Parathyroid adenoma (tissue), 2 donors: ENCODE measurements at regions not wholly inside any gene's neighbourhood (a gene's known extent, or its start where the extent isn't known, plus 50 kb on each side); places are given as distances from the start of the nearest gene placed in this dataset.

Source experiments
- H2AFZ ChIP-seq: fragments of 300-600 bp; sonication (generic); one replicate; pipeline ENCODE4 v1.7.0; 2017; ENCODE audit warnings: antibody characterized with exemption, mild to moderate bottlenecking
- H3K27ac ChIP-seq: fragments of 300-600 bp; sonication (generic); one replicate; pipeline ENCODE4 v1.7.0; 2017
- H3K27me3 ChIP-seq: fragments of 300-600 bp; sonication (generic); one replicate; pipeline ENCODE4 v1.7.0; 2017; ENCODE audit warnings: low read length; ENCODE audit not compliant: control insufficient read depth, insufficient read depth
- H3K36me3 ChIP-seq: fragments of 300-600 bp; sonication (generic); one replicate; pipeline ENCODE4 v1.7.0; 2017; ENCODE audit warnings: low read length; ENCODE audit not compliant: control insufficient read depth, insufficient read depth
- H3K4me1 ChIP-seq: fragments of 300-600 bp; sonication (generic); one replicate; pipeline ENCODE4 v1.7.0; 2017; ENCODE audit warnings: control low read depth
- H3K4me2 ChIP-seq: fragments of 300-600 bp; sonication (generic); one replicate; pipeline ENCODE4 v1.7.0; 2017; ENCODE audit warnings: low read length
- H3K4me3 ChIP-seq: fragments of 300-600 bp; sonication (generic); one replicate; pipeline ENCODE4 v1.7.0; 2017; ENCODE audit warnings: low read depth, low read length
- H3K79me2 ChIP-seq: fragments of 300-600 bp; sonication (generic); one replicate; pipeline ENCODE4 v1.7.0; 2017; ENCODE audit warnings: control low read depth
- H3K9ac ChIP-seq: fragments of 300-600 bp; sonication (generic); one replicate; pipeline ENCODE4 v1.7.0; 2017; ENCODE audit warnings: mild to moderate bottlenecking
- H3K9me3 ChIP-seq: fragments of 300-600 bp; sonication (generic); one replicate; pipeline ENCODE4 v1.7.0; 2017; ENCODE audit warnings: low read length; ENCODE audit not compliant: control insufficient read depth
- TF ChIP-seq, protein P1 (sequence below): fragments of 300-600 bp; sonication (generic); IDR thresholded peaks from one replicate; pipeline ENCODE4 v1.7.0; 2017; ENCODE audit warnings: antibody characterized with exemption, mild to moderate bottlenecking
- donor health status: primary hyperparathyroidism.

- Histone ChIP-seq H3K27me3 (no peaks in the 10 kb centered on the region), H3K79me2 (no peaks in the 10 kb centered on the region), H3K4me1 (no peaks in the 10 kb centered on the region), H3K4me2 (no peak overlapping the region), H3K9me3 (no peaks in the 10 kb centered on the region), H2AFZ (no peak overlapping the region), H3K36me3 (no peaks in the 10 kb centered on the region), H3K9ac (no peak overlapping the region), H3K27ac (no peak overlapping the region), H3K4me3 (no peak overlapping the region)
- TF ChIP-seq, protein P1, sequence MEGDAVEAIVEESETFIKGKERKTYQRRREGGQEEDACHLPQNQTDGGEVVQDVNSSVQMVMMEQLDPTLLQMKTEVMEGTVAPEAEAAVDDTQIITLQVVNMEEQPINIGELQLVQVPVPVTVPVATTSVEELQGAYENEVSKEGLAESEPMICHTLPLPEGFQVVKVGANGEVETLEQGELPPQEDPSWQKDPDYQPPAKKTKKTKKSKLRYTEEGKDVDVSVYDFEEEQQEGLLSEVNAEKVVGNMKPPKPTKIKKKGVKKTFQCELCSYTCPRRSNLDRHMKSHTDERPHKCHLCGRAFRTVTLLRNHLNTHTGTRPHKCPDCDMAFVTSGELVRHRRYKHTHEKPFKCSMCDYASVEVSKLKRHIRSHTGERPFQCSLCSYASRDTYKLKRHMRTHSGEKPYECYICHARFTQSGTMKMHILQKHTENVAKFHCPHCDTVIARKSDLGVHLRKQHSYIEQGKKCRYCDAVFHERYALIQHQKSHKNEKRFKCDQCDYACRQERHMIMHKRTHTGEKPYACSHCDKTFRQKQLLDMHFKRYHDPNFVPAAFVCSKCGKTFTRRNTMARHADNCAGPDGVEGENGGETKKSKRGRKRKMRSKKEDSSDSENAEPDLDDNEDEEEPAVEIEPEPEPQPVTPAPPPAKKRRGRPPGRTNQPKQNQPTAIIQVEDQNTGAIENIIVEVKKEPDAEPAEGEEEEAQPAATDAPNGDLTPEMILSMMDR: no peak
These were observed 68.8 kb downstream of the ZNF608 start for GRCh38 chr5:124677374-124678351.

DNA sequence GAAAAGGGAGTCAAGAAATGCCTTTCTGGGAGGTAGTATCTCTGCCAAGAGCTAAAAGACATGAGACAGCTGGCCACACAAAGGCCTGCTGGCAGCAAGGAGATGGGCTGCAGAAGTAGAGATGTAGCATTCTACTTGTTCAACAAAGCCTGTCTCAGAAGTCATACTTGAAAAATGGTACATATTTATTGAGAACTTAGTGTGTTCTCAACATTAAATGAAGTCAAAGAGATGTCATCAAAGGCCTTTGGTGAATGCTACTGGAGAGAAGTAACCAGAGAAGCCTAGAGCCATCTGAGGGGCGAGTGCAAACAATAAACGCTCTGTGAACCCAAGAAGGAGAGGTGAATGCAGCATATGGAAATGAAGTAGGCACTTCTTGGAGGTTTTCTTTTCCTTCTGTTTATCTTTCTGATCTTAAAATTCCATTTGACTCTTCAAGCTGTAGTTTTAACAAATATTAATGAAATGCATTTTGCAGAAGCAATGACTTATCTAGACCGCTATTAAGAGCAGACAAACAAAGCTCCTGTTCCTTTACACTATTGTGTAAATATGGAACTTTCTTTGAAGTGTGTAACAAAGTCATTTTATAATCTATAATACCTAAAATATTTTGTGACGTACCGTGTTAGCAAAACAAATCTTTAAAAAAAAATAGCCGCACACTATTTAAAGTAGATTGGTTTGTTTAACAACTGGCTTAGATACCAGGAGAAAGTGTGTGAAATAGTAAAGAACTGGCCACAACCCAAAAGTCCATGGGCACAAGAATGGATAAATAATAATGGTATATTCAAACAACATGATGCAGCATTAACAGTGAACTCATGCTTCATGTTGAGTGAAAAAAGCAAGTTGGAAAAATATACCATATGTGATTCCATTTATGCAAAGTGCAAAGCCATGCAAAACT, 70.2 kb downstream of the ZNF608 start:
- H3K9me3 ChIP-seq: no peaks in the 10 kb centered on the region
- no peaks in the 10 kb centered on the region for H3K27me3 ChIP-seq
- TF ChIP-seq, protein P1: no peak
- no peaks in the 10 kb centered on the region for H3K4me1 ChIP-seq
- H3K4me3 ChIP-seq: no peak overlapping the region
- H3K4me2 ChIP-seq: no peak overlapping the region
- no peak overlapping the region for H2AFZ ChIP-seq
- no peaks in the 10 kb centered on the region for H3K79me2 ChIP-seq
- H3K9ac ChIP-seq: no peak overlapping the region
- H3K36me3 ChIP-seq: no peaks in the 10 kb centered on the region
- H3K27ac ChIP-seq: no peak overlapping the region

- no peaks in the 10 kb centered on the region for H3K36me3 ChIP-seq
- H3K79me2 ChIP-seq: peaks cover 14% of the 10 kb centered on the region
- no peak overlapping the region for H3K27ac ChIP-seq
- no peak overlapping the region for H3K9ac ChIP-seq
- no peak overlapping the region for H3K4me3 ChIP-seq
- no peak overlapping the region for H2AFZ ChIP-seq
- H3K4me2 ChIP-seq: no peak overlapping the region
- H3K4me1 ChIP-seq: peaks cover 3% of the 10 kb centered on the region
- no peaks in the 10 kb centered on the region for H3K27me3 ChIP-seq
- TF ChIP-seq, protein P1: no peak
- no peaks in the 10 kb centered on the region for H3K9me3 ChIP-seq
These were observed 75.2 kb downstream of the ZNF608 start for GRCh38 chr5:124671193-124671592.

DNA sequence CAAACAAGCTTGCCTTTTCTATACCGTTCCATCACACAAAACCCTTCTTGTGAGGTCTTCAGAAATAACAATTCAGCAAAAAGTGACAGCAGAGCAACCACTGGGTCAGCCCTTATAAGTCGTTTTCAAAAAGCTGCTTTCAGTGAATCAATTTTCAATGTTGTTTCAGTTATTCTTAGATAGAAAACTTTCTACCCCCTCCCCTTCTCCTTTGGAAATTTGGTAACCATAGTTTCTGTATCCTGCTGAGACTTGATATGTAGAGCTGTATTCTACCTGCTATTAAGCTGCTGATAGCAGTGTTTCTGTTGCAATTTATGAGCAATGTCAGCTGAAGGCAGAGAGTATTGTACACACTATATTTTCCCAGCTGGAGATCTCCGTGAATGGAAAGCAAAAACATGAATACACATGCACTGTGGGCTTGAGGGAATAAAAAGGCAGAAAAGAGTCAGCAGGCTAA, 75.7 kb downstream of the ZNF608 start:
- no peak overlapping the region for H3K4me3 ChIP-seq
- no peaks in the 10 kb centered on the region for H3K36me3 ChIP-seq
- H3K27ac ChIP-seq: no peak overlapping the region
- peaks cover 3% of the 10 kb centered on the region for H3K4me1 ChIP-seq
- H3K27me3 ChIP-seq: no peaks in the 10 kb centered on the region
- TF ChIP-seq, protein P1: no peak
- peaks cover 14% of the 10 kb centered on the region for H3K79me2 ChIP-seq
- no peaks in the 10 kb centered on the region for H3K9me3 ChIP-seq
- H3K9ac ChIP-seq: no peak overlapping the region
- H3K4me2 ChIP-seq: no peak overlapping the region
- H2AFZ ChIP-seq: no peak overlapping the region
